ENCODE measurements at regions not wholly inside any gene's neighbourhood (a gene's known extent, or its start where the extent isn't known, plus 50 kb on each side); places are given as distances from the start of the nearest gene placed in this dataset.

GRCh38 chr17:79290726-79291125 lies 216.1 kb downstream of the ENGASE start:
- H3K27ac ChIP-seq = no peak overlapping the region
- H3K4me1 ChIP-seq = no peaks in the 10 kb centered on the region
- TF ChIP-seq CTCF (IDR thresholded peaks at IDR 0.05) = no peak
- H3K9me3 ChIP-seq = no peaks in the 10 kb centered on the region
- DNase-seq = no peak
- H3K36me3 ChIP-seq = no peaks in the 10 kb centered on the region
- peaks cover 0 to 50% of the 10 kb centered on the region in 2 donors for H3K27me3 ChIP-seq
- intact Hi-C loops (cut with DNase I; ENCODE audit: low total_unique reads) = no loop called here
- H3K4me3 ChIP-seq = no peak overlapping the region

- no peak overlapping the region for H3K4me3 ChIP-seq
- H3K4me1 ChIP-seq = no peaks in the 10 kb centered on the region
- no peak for DNase-seq
- TF ChIP-seq CTCF (IDR thresholded peaks at IDR 0.05) = no peak
- no peaks in the 10 kb centered on the region for H3K36me3 ChIP-seq
- no peaks in the 10 kb centered on the region for H3K9me3 ChIP-seq
- H3K27me3 ChIP-seq = peaks cover 0 to 62% of the 10 kb centered on the region in 2 donors
- intact Hi-C loops (cut with DNase I; ENCODE audit: low total_unique reads) = no loop called here
- no peak overlapping the region for H3K27ac ChIP-seq
These were observed 214.3 kb downstream of the ENGASE start for GRCh38 chr17:79288950-79289349.

- H3K4me3 ChIP-seq = no peak overlapping the region
- H3K9me3 ChIP-seq = no peaks in the 10 kb centered on the region
- no peaks in the 10 kb centered on the region for H3K36me3 ChIP-seq
- H3K27me3 ChIP-seq = peaks cover 0 to 62% of the 10 kb centered on the region in 2 donors
- no peak overlapping the region for H3K27ac ChIP-seq
- no peaks in the 10 kb centered on the region for H3K4me1 ChIP-seq
- intact Hi-C loops (cut with DNase I; ENCODE audit: low total_unique reads) = no loop called here
- no peak for DNase-seq
- TF ChIP-seq CTCF (IDR thresholded peaks at IDR 0.05) = no peak
These were observed 211.8 kb downstream of the ENGASE start for GRCh38 chr17:79286440-79286839.

DNA sequence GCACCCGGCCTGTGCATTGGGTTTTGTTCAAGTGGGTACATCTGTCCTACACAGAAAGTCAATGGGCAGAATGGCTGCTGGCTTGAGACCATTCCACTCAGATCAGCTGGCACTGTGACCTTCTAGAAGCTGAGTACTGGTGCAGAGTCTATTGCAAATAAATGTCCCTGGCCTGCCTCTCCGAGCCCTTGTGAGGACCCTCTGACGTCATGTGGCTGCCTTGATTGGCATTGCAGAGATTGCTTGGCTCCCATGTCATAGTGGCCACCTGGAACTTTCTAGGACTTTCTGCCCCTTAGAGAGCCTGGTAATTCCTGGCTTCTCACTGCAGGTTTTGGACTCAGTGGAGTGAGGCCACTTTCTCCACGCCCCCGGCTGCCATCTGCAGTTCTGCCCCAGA lies 211.3 kb downstream of the ENGASE start:
- H3K9me3 ChIP-seq = no peaks in the 10 kb centered on the region
- no peaks in the 10 kb centered on the region for H3K4me1 ChIP-seq
- no peak overlapping the region for H3K4me3 ChIP-seq
- intact Hi-C loops (cut with DNase I; ENCODE audit: low total_unique reads) = no loop called here
- no peaks in the 10 kb centered on the region for H3K36me3 ChIP-seq
- peaks cover 0 to 62% of the 10 kb centered on the region in 2 donors for H3K27me3 ChIP-seq
- no peak for DNase-seq
- TF ChIP-seq CTCF (IDR thresholded peaks at IDR 0.05) = no peak
- H3K27ac ChIP-seq = no peak overlapping the region

- Histone ChIP-seq H3K27ac (no peak overlapping the region), H3K4me1 (no peaks in the 10 kb centered on the region)
These were observed 207.7 kb downstream of the ENGASE start for GRCh38 chr17:79282294-79282693.

More at GRCh38 chr17:79282294-79282693, 207.7 kb downstream of the ENGASE start:
- Histone ChIP-seq H3K4me3 (no peak overlapping the region), H3K27me3 (peaks cover 0 to 63% of the 10 kb centered on the region in 2 donors), H3K36me3 (no peaks in the 10 kb centered on the region), H3K9me3 (no peaks in the 10 kb centered on the region)
- no peak for TF ChIP-seq CTCF (IDR thresholded peaks at IDR 0.05)
- DNase-seq = no peak
- intact Hi-C loops (cut with DNase I; ENCODE audit: low total_unique reads) = no loop called here
